RCC 7860 (cell line): ENCODE measurements at regions not wholly inside any gene's neighbourhood (a gene's known extent, or its start where the extent isn't known, plus 50 kb on each side); places are given as distances from the start of the nearest gene placed in this dataset.
A peak's percentile ranks its signal among the peaks of the same experiment; 100 is the strongest.

Experiments
- DNase-seq: peaks from one replicate; pipeline ENCODE4 v3.0.0-alpha.2; 2015; ENCODE audit warnings: low spot score
- FAIRE-seq: peaks from 2 replicates; lab custom pipeline; 2012; peaks lifted over from hg19 to GRCh38; lab: Jason Lieb, UNC

GRCh38 chr22:46086577-46087335, 63.6 kb upstream of the PPARA start:
- FAIRE-seq (no peak), DNase-seq (peak; percentile 45)

DNA sequence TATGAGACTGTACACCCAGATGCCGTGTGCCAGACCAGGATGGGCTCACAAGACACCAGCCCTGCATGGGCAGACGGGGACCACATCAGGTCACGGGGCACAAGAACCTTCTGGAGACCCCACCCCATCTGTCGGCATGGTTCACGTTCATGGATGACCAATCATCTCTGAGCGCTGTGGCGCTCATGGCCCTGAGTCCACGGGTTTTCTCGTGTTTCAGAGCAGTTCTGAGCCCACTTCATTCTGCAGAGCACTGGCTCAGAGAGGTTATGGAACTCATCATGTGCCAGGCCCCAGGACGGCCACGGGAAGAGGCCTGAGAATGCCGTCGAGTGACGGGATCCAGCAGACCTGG, 63.0 kb upstream of the PPARA start:
- FAIRE-seq = no peak
- DNase-seq = no peak

DNA sequence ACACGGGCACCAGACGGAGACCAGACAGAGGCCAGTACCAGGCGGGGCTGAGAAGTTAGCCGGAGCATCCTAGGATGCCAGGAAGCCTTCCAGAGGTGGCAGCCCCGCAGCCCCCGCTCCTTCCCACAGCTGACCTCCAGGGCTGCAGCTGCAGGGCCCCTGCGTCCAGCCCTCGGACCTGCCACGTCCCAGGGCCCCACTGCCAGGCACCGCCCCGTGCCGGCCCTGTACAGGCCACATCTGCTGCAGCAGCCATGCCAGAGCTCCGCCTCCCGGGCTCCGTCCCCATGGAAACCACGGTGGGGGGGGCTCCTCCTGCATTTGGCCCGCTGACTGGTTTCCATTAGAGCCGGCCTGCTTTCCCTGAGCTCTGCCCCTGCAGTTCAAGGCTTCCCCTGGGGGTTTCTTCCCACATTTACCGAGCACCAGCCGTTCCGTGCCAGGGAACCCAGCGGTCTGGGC, 62.5 kb upstream of the PPARA start:
- DNase-seq (peak; percentile 64), FAIRE-seq (no peak)

GRCh38 chr22:46088541-46089311, 61.6 kb upstream of the PPARA start:
- FAIRE-seq = no peak
- no peak for DNase-seq

DNA sequence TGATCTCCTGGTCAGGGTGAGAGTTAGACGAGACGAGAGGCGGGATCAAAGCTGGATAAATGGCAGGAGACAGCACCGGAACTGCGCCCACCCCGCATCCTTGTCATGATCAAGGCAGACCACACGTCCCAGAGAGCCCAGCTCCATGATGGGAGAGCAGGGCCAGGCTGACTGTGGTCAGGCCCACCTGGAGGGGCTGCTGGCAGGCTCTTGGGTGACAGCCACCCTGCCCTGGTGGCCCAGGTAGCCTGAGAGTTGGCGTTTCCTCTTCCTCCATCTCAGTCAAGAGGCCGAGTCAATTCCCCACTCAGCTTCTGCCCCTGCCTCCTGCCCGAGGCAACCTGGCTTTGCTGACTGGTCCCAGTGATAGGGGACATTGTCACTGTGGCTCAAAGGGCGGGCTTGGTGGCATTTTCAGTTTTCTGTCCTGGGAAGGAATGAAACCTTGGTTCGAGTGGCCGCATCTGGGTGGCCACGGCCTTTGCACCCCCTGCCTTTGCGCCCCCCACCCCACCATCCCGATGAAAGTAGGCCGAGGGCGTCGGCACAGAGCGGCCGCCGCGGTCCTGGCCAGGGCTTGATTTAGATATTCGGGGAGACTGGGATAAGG, 60.8 kb upstream of the PPARA start:
- DNase-seq (no peak), FAIRE-seq (no peak)

DNA sequence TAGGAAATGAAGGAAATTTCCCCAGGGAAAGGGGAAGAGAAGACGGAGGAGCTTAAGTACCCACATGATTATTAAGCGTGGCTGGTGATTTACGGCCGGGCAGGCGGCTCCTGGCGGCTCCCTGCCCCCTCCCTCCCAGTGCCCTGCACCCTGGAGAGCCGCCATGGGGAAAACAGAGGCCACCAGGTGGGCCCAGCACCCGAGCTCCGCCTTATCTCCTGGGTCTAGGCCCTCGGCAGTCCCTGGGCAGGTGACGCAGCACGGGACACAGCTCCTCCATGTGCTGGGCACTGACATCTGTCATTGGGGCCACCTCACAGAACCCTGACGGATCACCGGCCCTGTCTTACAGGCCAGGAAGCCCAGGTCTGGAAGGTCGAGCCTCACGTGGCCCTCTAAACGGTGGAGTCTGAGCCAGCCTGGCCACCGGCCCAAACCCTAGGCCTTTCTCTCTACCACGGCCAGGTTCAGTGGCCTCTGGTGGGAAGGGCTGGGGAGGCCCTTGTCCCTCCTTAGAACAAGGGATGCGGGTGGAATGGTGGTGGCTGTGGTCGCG, 60.2 kb upstream of the PPARA start:
- no peak for FAIRE-seq
- DNase-seq = no peak

DNA sequence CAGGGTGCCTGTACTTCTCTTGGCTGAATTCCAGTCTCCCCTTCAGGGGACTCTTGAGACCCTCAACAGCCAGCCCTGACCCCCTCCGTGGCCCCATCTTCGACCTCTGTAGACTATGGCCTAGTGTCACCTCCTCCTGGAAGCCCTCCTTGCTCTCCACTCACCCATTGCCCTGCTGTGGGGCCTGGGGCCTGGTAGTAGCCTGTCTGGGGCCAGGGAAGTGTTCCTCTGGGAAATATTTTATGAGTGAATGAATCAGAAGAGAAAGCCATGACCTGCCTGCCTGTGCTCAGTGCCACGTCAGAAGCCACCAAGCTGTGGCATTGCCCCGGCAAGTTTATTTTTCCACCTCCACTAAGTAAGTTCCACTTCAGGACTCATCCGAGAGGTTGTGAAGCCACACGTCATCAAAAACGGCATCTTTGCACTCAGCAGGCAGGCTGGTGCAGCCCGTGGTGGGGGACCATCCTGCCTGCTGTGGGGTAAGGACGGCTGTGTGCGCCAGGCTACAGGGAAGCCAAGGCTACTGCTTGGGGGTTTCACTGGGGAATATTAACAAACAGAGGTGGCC, 59.6 kb upstream of the PPARA start:
- DNase-seq (peak; percentile 42), FAIRE-seq (no peak)

DNA sequence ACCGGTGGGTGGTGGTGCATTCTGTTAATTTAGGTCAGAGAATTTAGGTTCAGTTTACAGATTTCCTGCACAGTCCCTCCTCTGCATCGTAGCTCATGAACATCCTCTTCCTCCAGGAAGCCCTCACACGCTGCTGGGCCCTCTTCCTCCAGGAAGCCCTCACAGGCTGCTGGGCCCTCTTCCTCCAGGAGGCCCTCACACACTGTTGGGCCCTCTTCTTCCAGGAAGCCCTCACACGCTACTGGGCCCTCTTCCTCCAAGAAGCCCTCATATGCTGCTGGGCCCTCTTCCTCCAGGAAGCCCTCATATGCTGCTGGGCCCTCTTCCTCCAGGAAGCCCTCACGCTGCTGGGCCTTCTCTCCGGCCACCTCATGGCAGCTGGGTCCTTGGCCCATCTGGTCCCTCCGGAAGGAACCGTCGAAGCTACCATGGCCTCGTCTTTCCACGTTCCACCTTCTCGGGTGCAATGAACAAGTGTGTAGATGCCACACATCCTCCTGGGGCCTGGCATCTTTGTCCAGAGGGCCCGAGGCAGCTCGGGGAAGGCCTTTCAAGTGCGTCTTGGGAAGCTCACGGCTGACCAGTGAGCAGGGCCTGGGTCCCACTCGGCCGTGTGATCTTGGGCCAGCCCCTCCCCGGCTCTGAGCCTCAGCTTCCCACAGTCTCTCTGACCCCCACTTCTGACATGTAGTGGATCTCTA, 58.9 kb upstream of the PPARA start:
- DNase-seq (no peak), FAIRE-seq (no peak)

DNA sequence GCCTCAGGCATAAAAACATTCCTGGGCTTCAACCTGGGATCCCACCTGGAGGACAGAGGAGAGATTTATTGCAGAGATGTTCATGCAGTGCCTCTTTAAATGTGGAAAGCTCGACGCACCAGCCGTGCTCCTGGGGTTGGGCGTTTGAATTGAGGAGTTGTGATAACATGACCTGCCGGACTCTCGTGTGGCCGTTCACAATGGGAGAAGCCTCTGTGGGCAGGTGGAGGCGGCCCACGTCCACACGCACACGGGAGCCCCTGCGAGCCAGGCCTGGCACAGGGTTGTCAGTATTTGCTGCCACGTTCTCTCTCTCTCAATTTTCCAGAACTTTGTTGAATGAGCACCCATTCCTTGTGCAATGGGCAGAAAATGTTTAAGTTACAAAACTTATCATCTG, 58.3 kb upstream of the PPARA start:
- no peak for FAIRE-seq
- DNase-seq = no peak

GRCh38 chr22:46092670-46093410, 57.5 kb upstream of the PPARA start:
- FAIRE-seq = no peak
- no peak for DNase-seq

GRCh38 chr22:46093796-46094195, 56.5 kb upstream of the PPARA start:
- DNase-seq = no peak
- no peak for FAIRE-seq

- DNase-seq (no peak), FAIRE-seq (no peak)
These were observed 55.6 kb upstream of the PPARA start for GRCh38 chr22:46094676-46095075.

- DNase-seq = no peak
- no peak for FAIRE-seq
These were observed 54.3 kb upstream of the PPARA start for GRCh38 chr22:46096051-46096450.

- DNase-seq (no peak), FAIRE-seq (no peak)
These were observed 53.6 kb upstream of the PPARA start for GRCh38 chr22:46096706-46097230.

DNA sequence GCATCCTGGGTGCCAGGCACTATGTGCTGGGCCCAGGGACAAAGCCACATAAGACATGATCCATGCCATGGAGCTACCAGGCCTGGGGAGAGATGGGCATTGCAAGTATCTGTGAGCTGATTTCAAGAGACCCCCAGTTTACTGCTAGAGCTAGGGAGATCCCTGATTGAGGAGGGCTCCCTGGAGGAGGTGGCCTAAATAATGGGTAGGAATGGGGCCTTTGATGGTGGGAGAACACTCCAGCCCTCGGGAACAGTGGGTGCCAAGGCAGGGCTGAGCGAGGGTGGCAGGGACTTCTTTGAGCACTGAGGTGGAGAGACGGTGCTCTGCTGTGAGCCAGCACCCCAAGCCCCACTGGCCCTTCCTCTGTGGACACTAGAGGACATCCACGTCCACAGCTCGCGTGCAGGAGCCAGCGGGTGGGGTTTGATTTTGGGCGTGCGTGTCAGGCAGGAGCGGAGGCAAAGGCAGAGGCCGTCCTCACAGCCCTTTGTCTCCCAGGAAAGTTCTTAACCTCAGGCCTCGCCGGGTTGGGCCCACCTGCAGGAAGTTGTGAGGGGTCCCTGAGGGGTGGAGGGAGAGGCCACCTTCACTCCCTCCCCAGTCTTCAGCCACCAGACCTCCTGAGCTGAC, 52.9 kb upstream of the PPARA start:
- DNase-seq (no peak), FAIRE-seq (no peak)

DNA sequence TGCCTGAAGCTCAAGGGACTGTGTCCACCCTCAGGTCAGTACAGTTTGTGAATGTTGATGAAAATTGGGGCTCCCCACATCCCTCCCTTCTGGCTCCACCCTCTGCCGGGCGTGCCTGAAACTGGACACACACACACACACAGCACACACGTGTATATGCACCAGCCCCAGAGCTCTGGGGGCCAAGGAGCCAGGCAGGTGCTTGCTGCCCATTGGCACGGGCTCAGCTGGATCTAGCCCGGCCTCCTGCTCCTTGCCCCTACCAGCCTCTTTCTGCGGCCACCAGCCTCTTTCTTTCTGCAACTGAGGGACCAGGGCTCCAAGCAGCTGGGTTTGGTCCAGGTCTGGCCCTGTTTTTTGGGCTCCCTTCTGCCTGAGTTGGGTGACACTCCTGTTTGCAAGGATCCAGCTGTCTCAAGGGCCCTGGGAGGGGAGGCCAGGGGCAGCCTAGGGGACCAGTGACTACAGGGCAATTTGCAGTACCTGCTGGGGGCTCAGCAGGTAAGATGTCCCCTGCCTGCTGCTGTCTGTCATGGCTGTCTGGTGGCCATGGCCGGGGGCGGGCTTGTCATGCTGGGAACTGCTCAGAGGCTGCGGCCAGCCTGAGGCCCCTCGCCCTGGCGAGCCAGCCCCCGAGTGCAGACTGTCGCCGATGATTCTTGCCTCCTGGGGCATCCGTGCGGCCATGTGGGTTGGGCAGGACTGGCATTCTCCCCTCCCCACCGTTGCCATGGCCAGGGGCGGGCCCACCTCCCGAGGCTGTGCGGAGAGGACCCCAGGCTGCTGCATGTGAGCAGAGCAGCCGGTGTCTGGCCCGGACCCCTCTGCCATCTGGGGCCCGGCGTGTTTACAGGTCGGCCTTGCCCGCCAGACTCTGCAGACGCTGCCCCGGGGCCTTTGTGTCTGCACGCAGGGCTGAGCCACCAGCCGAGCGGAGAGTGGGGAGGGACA, 51.5 kb upstream of the PPARA start:
- no peak for FAIRE-seq
- DNase-seq = no peak

DNA sequence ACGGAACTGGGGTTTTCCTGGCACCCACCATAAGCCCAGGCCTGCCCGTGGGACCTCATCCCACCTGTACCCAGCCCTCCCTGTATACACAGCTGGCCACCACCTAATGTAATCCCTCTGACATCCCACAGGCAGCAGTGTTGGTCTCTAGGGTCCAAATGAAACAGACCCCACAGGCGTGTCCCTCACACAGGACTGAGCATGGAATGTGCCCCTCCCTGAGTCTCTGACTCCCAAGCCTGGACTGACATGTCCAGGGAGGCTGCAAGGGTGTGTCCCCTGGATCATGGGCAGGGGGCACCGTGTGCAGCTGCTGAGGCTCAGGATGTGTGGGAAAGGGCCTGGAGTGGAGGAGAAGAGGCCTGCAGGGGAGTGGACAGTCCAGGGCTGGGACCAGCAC, 50.6 kb upstream of the PPARA start:
- DNase-seq (no peak), FAIRE-seq (no peak)

- FAIRE-seq (no peak), DNase-seq (no peak)
These were observed 49.8 kb upstream of the PPARA start for GRCh38 chr22:46100401-46101105.
